SJCRH30 (cell line): ENCODE measurements at regions not wholly inside any gene's neighbourhood (a gene's known extent, or its start where the extent isn't known, plus 50 kb on each side); places are given as distances from the start of the nearest gene placed in this dataset.
A peak's percentile ranks its signal among the peaks of the same experiment; 100 is the strongest.
"Not testable (repeated sequence)": the region's sequence is repeated elsewhere in the genome, so short reads cannot be mapped to it uniquely, and the experiment has no call there.

Experiments used
- DNase-seq, 2 experiments: peaks; one replicate each; pipeline ENCODE4 v3.0.0-alpha.2; 2015 to 2020
- H3K27ac ChIP-seq: fragments of 250-450 bp; sonication (Bioruptor Pico); 2 replicates; pipeline ENCODE4 v1.5.1; 2020; ENCODE audit warnings: mild to moderate bottlenecking, moderate library complexity
- H3K27me3 ChIP-seq: fragments of 250-450 bp; sonication (Bioruptor Pico); 2 replicates; pipeline ENCODE4 v1.5.1; 2020; ENCODE audit warnings: mild to moderate bottlenecking, moderate library complexity
- H3K36me3 ChIP-seq: fragments of 250-450 bp; sonication (Bioruptor Pico); 2 replicates; pipeline ENCODE4 v1.5.1; 2020; ENCODE audit warnings: mild to moderate bottlenecking, moderate library complexity
- H3K4me1 ChIP-seq: fragments of 250-450 bp; sonication (Bioruptor Pico); 2 replicates; pipeline ENCODE4 v1.5.1; 2020; ENCODE audit warnings: mild to moderate bottlenecking, moderate library complexity
- H3K4me3 ChIP-seq: fragments of 250-450 bp; sonication (Bioruptor Pico); 2 replicates; pipeline ENCODE4 v1.5.1; 2020; ENCODE audit warnings: mild to moderate bottlenecking, moderate library complexity
- H3K9me3 ChIP-seq: fragments of 250-450 bp; sonication (Bioruptor Pico); replicated peaks from 2 replicates; pipeline ENCODE4 v1.5.1; 2020; ENCODE audit warnings: mild to moderate bottlenecking, moderate library complexity

DNA sequence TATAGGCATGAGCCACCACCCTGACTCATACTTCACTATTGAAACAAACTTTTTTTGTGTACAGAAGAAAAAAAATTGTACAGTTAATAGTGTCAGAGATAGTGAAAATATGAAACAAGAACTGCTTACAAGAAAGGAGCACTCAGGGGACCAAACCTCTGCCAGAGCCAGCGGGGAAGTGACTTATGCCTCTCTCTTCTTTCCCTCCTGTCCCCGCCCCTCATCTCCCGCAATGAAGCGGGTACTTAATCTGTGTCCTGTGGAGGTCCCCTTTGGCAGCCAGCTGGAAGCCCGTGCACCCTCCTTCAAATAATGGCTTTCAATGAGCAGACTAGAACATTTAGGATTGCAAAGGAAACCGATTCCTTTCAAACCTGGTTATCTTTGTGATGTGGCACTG lies 51.5 kb downstream of the PPIAL4A start:
- H3K27me3 ChIP-seq, DNase-seq, H3K4me1 ChIP-seq, H3K4me3 ChIP-seq, H3K27ac ChIP-seq, H3K9me3 ChIP-seq, H3K36me3 ChIP-seq: not testable (repeated sequence)

DNA sequence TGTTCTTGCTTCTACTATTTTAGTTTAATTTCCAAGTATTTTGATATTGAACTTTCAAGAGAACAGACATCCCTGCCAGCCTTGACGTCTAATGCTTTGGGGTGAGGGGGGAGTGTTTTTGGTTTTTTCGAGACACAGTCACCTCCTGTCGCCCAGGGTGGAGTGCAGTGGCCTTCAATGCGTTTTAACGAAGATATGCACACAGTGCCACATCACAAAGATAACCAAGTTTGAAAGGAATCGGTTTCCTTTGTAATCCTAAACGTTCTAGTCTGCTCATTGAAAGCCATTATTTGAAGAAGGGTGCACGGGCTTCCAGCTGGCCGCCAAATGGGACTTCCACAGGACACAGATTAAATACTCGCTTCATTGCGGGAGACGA lies 52.3 kb downstream of the PPIAL4A start:
- DNase-seq, H3K9me3 ChIP-seq, H3K4me1 ChIP-seq, H3K27me3 ChIP-seq, H3K27ac ChIP-seq, H3K36me3 ChIP-seq: not testable (repeated sequence)
- H3K4me3 ChIP-seq: peak overlapping the region; percentile 52

DNA sequence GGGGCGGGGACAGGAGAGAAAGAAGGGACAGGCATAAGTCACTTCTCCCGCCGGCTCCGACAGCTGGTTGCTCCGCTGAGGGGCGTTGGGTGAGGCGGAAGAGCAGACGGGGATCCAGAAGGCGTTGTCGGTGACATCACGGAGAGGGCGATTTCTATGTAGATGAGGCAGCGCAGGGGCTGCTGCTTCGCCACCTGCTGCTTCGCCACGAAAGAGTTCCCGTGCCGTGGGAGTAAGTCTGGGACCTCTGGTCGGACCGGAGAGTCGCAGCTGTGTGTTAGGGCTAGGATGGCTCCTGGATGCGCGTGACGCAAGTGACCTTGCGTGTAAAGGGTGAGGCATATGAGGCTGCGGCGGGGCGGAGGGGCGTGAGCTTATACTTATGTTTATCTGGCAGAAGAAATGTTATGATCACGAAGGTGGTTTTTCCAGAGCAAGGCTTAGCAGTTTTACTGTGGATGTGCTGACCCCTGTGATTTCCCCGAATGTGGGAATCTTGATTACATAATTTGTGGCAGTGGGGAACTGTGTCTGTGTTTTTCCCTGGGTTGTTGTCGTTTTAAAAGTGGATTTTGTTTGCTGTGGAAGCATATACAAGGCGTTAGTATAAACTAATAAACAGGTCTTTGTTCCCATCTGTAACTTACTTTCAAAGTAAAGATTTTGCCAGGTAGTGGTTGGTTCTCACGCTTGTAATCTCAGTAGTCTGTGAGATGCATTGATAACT lies 52.8 kb downstream of the PPIAL4A start:
- not testable (repeated sequence) for H3K9me3 ChIP-seq, H3K4me1 ChIP-seq, H3K27me3 ChIP-seq, H3K36me3 ChIP-seq
- H3K4me3 ChIP-seq: peak overlapping the region; percentile 52
- H3K27ac ChIP-seq: peak overlapping the region; percentile 81
- DNase-seq: peak; percentile 63 to 67

DNA sequence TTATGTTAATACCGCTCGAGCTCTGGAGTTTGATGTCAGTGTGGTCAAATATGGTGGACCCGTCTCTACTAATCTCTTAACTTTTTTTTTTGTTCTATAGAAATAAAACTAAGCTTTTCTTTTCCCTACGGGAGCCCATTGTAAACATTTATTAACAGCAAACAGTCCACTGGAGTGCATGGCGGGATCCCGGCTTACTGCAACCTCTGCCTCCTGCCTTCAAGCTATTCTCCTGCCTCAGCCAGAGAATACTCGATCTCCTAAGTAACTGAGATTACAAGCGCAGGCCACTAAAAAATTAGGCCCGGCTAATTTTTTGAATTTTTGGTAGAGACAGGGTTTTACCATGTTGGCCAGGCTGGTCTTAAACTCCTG lies 53.4 kb downstream of the PPIAL4A start:
- not testable (repeated sequence) for H3K36me3 ChIP-seq, DNase-seq, H3K4me1 ChIP-seq, H3K4me3 ChIP-seq, H3K27ac ChIP-seq, H3K27me3 ChIP-seq, H3K9me3 ChIP-seq

DNA sequence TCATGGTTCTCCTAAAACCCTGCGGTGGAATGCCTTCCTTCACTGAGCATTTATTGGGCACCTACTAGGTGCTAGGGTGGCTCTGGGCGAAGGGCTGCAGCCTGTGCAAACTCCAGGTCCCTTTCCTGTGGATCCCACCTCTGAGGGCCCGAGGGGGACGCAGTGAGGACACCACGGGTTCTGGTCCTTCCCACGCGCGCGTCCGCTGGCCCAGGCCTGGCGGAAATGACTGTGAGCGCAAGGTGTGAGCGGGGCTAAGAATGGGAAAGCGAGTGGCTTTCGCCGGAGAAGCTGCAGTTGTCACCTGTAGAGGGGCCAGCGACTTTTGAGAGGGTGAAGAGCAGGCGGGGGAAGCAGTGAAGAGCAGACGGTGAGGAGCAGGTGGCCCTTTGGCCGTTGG lies 55.1 kb downstream of the PPIAL4A start:
- H3K4me3 ChIP-seq: not testable (repeated sequence)

DNA sequence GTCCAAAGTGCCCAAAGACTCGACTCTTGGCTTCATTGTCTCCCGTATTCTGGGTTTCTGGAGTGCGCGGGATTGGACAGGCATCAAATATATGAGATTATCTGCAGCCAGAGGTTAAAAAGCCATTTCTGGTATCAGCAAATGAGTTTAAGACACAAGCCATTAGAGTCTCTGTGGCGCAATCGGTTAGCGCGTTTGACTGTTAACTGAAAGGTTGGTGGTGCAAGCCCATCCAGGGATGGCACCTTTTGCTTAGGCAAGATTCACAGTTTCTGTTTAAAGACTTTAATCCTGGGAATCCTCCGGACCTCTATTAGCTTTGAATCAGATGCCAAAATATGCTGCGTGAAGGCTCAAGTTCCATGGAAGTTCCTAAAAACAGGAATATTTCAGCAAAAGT lies 55.6 kb downstream of the PPIAL4A start:
- DNase-seq, H3K4me1 ChIP-seq, H3K27ac ChIP-seq, H3K36me3 ChIP-seq, H3K9me3 ChIP-seq, H3K27me3 ChIP-seq, H3K4me3 ChIP-seq: not testable (repeated sequence)

More for the DNA sequence above, 55.1 kb downstream of the PPIAL4A start:
- not testable (repeated sequence) for DNase-seq, H3K27me3 ChIP-seq, H3K4me1 ChIP-seq, H3K36me3 ChIP-seq, H3K9me3 ChIP-seq, H3K27ac ChIP-seq

DNA sequence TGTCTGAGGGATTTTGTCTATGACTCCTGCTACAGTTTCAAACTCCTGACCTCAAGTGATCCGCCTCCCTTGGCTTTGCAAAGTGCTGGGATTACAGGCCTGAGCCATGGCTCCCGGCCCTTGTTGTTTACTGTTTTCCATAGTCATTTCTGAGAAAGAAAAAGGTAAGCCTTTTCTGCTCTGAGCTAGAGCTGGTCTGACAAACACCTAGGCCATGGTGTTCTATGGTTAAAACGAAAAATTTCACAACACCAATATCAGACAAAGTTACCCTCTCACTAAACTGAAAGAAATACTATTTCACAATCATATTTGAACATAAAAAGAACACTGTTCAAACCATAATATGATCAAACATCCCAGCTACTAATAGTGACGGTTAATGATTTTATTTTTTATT lies 57.5 kb downstream of the PPIAL4A start:
- H3K9me3 ChIP-seq, H3K27me3 ChIP-seq, H3K4me3 ChIP-seq, H3K4me1 ChIP-seq, H3K27ac ChIP-seq, H3K36me3 ChIP-seq, DNase-seq: not testable (repeated sequence)

DNA sequence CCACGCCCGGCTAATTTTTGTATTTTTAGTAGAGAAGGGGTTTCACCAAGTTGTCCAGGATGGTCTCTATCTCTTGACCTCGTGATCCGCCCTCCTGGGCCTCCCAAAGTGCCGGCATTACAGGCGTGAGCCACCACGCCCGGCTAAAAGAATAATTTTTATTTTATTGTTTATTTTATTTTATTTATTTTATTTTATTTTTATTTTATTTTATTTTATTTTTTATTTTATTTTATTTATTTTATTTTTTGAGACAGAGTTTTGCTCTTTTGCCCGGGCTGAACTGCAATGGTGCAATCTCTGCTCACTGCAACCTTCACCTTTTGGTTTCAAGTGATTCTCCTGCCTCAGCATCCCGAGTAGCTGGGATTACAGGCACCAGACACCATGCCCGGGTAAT lies 60.2 kb downstream of the PPIAL4A start:
- H3K36me3 ChIP-seq, H3K27me3 ChIP-seq, H3K27ac ChIP-seq, H3K9me3 ChIP-seq, DNase-seq, H3K4me3 ChIP-seq, H3K4me1 ChIP-seq: not testable (repeated sequence)

DNA sequence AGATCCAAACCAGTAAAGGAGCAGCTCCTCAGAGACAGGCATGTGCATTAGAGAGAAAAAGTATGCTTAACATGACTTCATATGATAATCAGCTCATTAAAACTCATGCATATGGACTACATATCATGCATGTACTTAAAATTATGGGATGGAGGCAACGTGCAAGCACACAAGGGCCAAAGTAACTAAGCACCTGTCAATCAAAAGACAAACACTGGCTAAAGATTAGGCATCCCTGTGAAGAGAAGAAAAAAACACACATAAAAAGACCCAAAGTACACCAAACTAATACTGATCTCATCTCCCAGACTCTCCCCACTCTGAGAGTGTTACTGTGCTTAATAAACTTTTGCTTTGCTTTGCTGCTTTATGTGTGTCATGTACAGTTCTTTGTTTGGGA lies 61.1 kb downstream of the PPIAL4A start:
- not testable (repeated sequence) for H3K4me3 ChIP-seq, H3K36me3 ChIP-seq, H3K9me3 ChIP-seq, DNase-seq, H3K4me1 ChIP-seq, H3K27me3 ChIP-seq, H3K27ac ChIP-seq

DNA sequence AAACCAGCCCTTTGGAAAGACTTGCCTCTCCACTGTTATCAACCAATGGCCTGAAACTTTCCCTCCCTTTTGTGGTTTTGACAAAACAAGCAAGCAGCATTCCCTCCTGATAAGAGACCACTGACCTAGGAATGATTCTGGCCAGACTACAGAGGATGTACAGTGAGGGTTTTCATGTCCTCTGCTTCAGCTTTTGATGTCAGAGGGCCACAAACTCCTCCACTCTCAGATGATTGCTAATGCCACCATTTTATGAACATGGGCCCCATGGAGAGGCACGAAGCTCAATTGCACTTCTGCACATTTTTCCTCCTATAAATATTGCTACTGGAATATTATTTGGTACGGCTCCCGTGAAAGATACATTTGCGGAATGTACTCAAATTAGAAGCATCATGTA lies 61.5 kb downstream of the PPIAL4A start:
- not testable (repeated sequence) for H3K36me3 ChIP-seq, H3K4me3 ChIP-seq, H3K27me3 ChIP-seq, H3K27ac ChIP-seq, H3K4me1 ChIP-seq, H3K9me3 ChIP-seq, DNase-seq

DNA sequence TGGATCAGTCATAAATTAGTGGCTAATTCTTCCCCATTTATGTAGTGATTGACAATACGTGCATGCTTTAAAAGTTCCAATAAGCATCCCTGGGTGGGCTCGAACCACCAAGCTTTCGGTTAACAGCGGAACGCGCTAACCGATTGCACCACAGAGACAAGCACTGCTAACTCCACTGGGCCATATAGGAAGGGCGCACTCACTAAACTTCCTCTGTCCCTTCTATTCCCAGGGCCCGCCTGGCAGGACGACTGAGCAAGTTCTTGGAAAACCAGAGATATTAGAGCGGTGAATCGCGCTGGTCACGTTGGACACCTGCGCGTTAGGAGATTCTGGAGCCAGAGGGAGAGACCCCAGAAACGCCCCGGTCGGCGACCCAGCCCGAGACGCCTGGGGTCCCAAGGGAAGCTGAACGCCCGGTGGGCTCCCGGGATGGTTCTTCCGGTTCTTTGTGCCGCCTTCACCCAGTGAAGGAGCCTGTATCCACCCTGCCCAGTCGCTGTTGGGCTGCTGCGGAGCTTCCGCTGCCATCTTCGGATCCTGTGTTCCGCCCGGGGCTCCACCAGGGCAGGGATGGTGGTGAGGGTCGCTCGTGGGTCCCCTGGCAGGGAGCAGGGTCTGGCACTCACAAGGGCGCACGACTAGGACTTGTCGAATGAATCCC lies 62.8 kb downstream of the PPIAL4A start:
- H3K36me3 ChIP-seq, H3K27ac ChIP-seq, H3K4me3 ChIP-seq, DNase-seq, H3K27me3 ChIP-seq, H3K4me1 ChIP-seq, H3K9me3 ChIP-seq: not testable (repeated sequence)

DNA sequence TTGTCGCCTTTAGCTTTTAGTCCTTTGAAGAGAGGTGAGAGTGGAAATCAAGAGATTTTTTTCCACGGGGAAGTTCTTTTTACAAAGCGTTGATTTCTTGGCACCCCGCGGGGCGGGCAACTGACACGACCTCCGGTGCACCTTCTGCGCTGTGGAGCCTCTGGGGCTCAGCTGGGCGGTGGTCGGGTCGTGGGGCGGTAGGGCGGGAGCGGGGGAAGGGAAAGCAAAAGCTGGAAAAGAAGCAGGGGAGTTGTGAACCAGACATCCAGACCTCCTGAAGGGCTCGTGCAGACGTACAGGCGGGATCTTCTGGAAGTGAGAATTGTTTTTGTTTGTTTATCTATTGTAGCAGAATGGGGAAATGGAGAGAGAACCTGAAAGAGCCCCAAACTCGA lies 63.3 kb downstream of the PPIAL4A start:
- not testable (repeated sequence) for DNase-seq, H3K4me1 ChIP-seq, H3K4me3 ChIP-seq, H3K27ac ChIP-seq, H3K27me3 ChIP-seq, H3K36me3 ChIP-seq, H3K9me3 ChIP-seq

DNA sequence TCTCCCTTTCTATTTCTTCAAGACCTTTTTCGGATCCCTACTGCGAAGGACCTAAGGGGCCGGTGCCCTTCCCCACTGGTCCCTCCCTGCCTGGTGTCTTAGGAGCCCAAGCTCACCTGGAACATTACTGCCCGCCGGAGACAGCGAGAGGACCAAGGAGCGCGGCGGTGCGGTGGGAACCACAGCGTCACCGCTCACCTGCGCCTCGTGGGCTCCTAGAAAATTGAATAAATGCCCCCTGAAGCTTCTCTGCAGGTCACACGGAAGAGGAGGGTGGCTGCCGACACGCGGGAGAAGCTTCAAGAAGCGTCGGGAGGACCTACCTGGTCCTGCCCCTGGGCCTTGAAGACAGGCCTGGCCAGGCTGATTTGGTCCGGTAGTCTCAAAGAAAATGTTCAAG lies 65.2 kb downstream of the PPIAL4A start:
- Histone ChIP-seq H3K27ac (no peak overlapping the region), H3K36me3 (no peaks in the 10 kb centered on the region), H3K27me3 (no peaks in the 10 kb centered on the region), H3K4me1 (no peaks in the 10 kb centered on the region), H3K9me3 (no peaks in the 10 kb centered on the region), H3K4me3 (no peak overlapping the region)
- no peak for DNase-seq

DNA sequence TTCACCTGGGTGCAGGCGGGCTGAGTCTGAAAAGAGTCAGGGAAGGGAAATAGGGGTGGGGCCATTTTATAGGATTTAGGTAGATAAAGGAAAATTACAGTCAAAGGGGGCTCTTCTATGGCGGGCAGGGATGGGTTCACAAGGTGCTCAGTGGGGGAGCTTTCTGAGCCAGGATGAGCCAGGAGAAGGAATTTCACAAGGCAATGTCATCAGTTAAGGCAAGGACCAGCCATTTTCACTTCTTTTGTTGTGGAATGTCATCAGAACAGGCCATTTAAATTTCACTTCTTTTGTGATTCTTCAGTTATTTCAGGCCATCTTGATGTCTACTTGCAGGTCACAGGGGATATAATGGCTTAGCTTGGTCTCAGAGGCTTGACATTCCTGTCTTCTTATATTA lies 66.4 kb downstream of the PPIAL4A start:
- H3K36me3 ChIP-seq, DNase-seq, H3K27me3 ChIP-seq, H3K4me1 ChIP-seq, H3K9me3 ChIP-seq, H3K27ac ChIP-seq, H3K4me3 ChIP-seq: not testable (repeated sequence)

DNA sequence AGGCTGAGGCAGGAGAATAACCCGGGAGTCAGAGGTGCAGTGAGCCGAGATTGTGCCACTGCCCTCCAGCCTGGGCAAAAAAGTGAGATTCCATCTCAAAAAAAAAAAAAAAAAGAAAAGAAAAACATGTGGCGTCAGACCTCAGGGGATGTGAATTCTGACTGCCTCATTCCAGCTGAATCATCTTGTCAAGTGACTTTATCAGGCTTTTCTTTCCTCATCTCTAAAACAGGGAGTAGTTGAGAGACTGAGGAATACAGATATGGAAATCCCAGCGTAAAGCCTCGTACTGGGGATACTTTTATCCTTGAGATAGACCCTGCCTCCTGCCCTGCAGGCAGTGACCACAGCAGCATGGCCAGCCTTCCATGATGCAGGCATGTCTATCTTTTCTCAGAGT lies 76.4 kb downstream of the PPIAL4A start:
- not testable (repeated sequence) for H3K27ac ChIP-seq, H3K4me1 ChIP-seq, H3K4me3 ChIP-seq, H3K9me3 ChIP-seq, H3K36me3 ChIP-seq, H3K27me3 ChIP-seq, DNase-seq

DNA sequence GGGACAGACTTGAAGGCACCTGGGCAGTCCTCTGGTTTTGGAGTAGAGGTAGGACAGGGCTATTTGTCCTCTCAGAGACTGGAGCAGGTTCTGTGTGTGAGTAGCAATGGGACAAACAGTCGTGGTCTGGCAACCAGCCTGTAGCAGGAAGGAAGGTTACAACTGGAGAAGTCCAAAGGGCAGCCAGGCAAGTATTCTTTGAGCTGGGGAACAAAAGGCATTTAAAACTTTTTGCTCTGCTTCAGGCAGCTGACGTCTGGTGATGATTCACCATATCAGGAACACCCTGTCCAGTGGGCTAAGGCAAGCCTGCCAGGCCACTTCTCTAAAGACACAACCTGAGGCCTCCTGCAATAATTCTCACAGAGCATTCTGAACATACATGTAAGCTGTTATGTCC lies 83.3 kb downstream of the PPIAL4A start:
- not testable (repeated sequence) for H3K4me1 ChIP-seq, H3K9me3 ChIP-seq, H3K4me3 ChIP-seq, H3K36me3 ChIP-seq, H3K27ac ChIP-seq, H3K27me3 ChIP-seq
- peak; percentile 4 to 32 for DNase-seq
